ENCODE measurements at regions not wholly inside any gene's neighbourhood (a gene's known extent, or its start where the extent isn't known, plus 50 kb on each side); places are given as distances from the start of the nearest gene placed in this dataset.

DNA sequence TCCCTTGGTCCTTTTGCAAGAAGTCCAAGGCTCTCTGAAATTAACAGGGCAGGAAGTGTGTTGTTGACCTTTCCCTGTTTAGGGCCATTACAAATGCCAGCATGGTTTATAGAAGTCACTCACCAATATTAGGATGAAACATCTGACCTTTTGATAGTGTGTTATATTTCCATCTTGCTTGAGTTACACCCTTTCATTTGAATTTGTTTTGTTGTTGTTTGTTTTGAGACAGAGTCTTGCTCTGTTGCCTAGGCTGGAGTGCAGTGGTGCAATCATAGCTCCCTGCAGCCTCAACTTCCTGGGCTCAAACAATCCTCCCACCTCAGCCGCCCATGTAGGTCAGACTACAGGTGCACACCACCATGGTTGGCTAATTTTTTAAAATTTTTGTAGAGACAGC is 241.1 kb upstream of the USP9Y start:
- POLR2A ChIA-PET, result no interaction called here
- Histone ChIP-seq H3K4me3 (ENCODE audit: low read depth, low read length) (no peak overlapping the region), H3K27me3 (ENCODE audit: control insufficient read depth, insufficient read depth, low read length) (no peaks in the 10 kb centered on the region), H3K27ac (ENCODE audit: low read depth, low read length) (no peak overlapping the region), H3K9me3 (ENCODE audit: control insufficient read depth, insufficient read depth, low read length) (no peaks in the 10 kb centered on the region)
- no peak for TF ChIP-seq CTCF (IDR thresholded peaks at IDR 0.05; ENCODE audit: low read depth, low read length)
- DNase-seq (ENCODE audit: low read depth, low spot score), result no peak
- CTCF ChIA-PET, result no interaction called here

DNA sequence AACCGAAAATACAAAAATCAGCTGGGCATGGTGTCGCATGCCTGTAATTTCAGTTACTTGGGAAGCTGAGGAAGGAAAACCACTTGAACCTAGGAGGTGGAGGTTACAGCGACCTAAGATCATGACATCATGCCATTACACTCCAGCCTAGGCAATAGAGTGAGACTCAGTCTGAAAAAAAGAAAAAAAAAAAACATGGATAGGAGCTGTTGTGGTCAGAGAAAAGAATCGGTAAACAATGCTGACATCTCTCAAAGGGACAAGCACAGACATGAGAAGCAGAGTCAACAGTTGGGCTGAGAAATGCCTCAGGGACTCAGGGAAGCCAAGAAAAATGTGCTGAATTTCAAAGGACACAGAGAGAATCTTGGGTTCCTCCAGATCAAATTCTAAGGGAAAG is 236.9 kb upstream of the USP9Y start:
- ChIA-PET CTCF (no interaction called here), POLR2A (no interaction called here)
- no peak for DNase-seq (ENCODE audit: low read depth, low spot score)
- Histone ChIP-seq H3K27me3 (ENCODE audit: control insufficient read depth, insufficient read depth, low read length) (no peaks in the 10 kb centered on the region), H3K27ac (ENCODE audit: low read depth, low read length) (no peak overlapping the region), H3K9me3 (ENCODE audit: control insufficient read depth, insufficient read depth, low read length) (no peaks in the 10 kb centered on the region), H3K4me3 (ENCODE audit: low read depth, low read length) (no peak overlapping the region)
- TF ChIP-seq CTCF (IDR thresholded peaks at IDR 0.05; ENCODE audit: low read depth, low read length), result no peak

- Histone ChIP-seq H3K27me3 (ENCODE audit: control insufficient read depth, insufficient read depth, low read length) (no peaks in the 10 kb centered on the region), H3K4me3 (ENCODE audit: low read depth, low read length) (no peak overlapping the region), H3K9me3 (ENCODE audit: control insufficient read depth, insufficient read depth, low read length) (no peaks in the 10 kb centered on the region), H3K27ac (ENCODE audit: low read depth, low read length) (no peak overlapping the region)
- DNase-seq (ENCODE audit: low read depth, low spot score), result no peak
- ChIA-PET POLR2A (no interaction called here), CTCF (no interaction called here)
- TF ChIP-seq CTCF (IDR thresholded peaks at IDR 0.05; ENCODE audit: low read depth, low read length), result no peak
These were observed 235.3 kb upstream of the USP9Y start for GRCh38 chrY:12465706-12466105.

- no peaks in the 10 kb centered on the region for H3K9me3 ChIP-seq (ENCODE audit: control insufficient read depth, insufficient read depth, low read length)
- ChIA-PET CTCF (no interaction called here), POLR2A (no interaction called here)
- H3K27me3 ChIP-seq (ENCODE audit: control insufficient read depth, insufficient read depth, low read length), result no peaks in the 10 kb centered on the region
- TF ChIP-seq CTCF (IDR thresholded peaks at IDR 0.05; ENCODE audit: low read depth, low read length), result no peak
- H3K27ac ChIP-seq (ENCODE audit: low read depth, low read length), result no peak overlapping the region
- DNase-seq (ENCODE audit: low read depth, low spot score), result no peak
- H3K4me3 ChIP-seq (ENCODE audit: low read depth, low read length), result no peak overlapping the region
These were observed 231.9 kb upstream of the USP9Y start for GRCh38 chrY:12469081-12469480.

DNA sequence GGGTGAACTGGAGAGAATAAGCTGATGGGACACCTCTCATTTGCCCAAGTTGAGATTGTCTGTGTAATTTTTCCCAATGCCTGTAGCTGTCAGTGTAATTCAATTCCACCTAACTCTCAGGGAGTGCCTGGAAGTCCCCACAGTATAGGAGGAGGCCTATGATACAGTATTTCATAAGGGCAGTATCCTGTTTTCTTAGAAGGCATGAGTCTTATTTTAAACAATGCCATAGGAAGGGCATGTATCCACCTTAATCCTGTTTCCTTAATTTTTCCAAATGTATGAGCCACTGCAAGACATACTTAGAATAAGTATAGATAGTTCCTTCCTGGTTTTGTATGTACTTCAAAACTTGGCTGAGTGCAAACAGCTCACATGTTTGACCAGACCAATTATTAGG is 226.6 kb upstream of the USP9Y start:
- no peak for DNase-seq (ENCODE audit: low read depth, low spot score)
- CTCF ChIA-PET, result no interaction called here
- TF ChIP-seq CTCF (IDR thresholded peaks at IDR 0.05; ENCODE audit: low read depth, low read length), result no peak
- no peak overlapping the region for H3K4me3 ChIP-seq (ENCODE audit: low read depth, low read length)
- H3K27ac ChIP-seq (ENCODE audit: low read depth, low read length), result no peak overlapping the region
- no peaks in the 10 kb centered on the region for H3K27me3 ChIP-seq (ENCODE audit: control insufficient read depth, insufficient read depth, low read length)
- H3K9me3 ChIP-seq (ENCODE audit: control insufficient read depth, insufficient read depth, low read length), result no peaks in the 10 kb centered on the region
- POLR2A ChIA-PET, result no interaction called here
